WTC11 (cell line): ENCODE measurements at regions not wholly inside any gene's neighbourhood (a gene's known extent, or its start where the extent isn't known, plus 50 kb on each side); places are given as distances from the start of the nearest gene placed in this dataset.

Source experiments
- ATAC-seq: fragments of 200-7000 bp; cut with Tn5 transposase; 2 replicates; pipeline ENCODE4 v1.10.0; 2021; ENCODE audit warnings: mild to moderate bottlenecking, moderate library complexity
- CTCF ChIA-PET: fragments of 300-600 bp; sonication (Branson Sonifier 250); formaldehyde crosslinking; loops from one replicate; lab custom pipeline; 2021; ENCODE audit warnings: antibody characterized with exemption; lab: Charles Lee
- POLR2A ChIA-PET: fragments of 350-600 bp; sonication (Branson Sonifier 250); formaldehyde crosslinking; loops from one replicate; lab custom pipeline; 2021; ENCODE audit warnings: antibody characterized with exemption; lab: Charles Lee
- DNase-seq: peaks from one replicate; pipeline ENCODE4 v3.0.0; 2021; ENCODE audit warnings: low spot score
- H3K27ac Mint-ChIP-seq: 2 replicates; pipeline ENCODE4 v1.8.0; 2021; ENCODE audit warnings: mixed read lengths
- H3K27me3 Mint-ChIP-seq: 2 replicates; pipeline ENCODE4 v1.8.0; 2021; ENCODE audit warnings: low read depth, mild to moderate bottlenecking, moderate library complexity, mixed read lengths
- H3K36me3 Mint-ChIP-seq: 2 replicates; pipeline ENCODE4 v1.8.0; 2021; ENCODE audit warnings: mixed read lengths
- H3K4me1 Mint-ChIP-seq: 2 replicates; pipeline ENCODE4 v1.8.0; 2022; ENCODE audit warnings: mixed read lengths
- H3K4me3 Mint-ChIP-seq: 2 replicates; pipeline ENCODE4 v1.8.0; 2021; ENCODE audit warnings: mild to moderate bottlenecking, moderate library complexity, mixed read lengths
- H3K9me3 Mint-ChIP-seq: 2 replicates; pipeline ENCODE4 v1.8.0; 2021; ENCODE audit warnings: mixed read lengths
- CREB1 ChIP-seq: sonication (generic); formaldehyde crosslinking; IDR thresholded peaks from 2 replicates; pipeline ENCODE4 v1.8.0; 2023; ENCODE audit warnings: mild to moderate bottlenecking, missing genetic modification reagents
- FOXK1 ChIP-seq: sonication (generic); formaldehyde crosslinking; IDR thresholded peaks from 2 replicates; pipeline ENCODE4 v1.8.0; 2022; ENCODE audit warnings: mild to moderate bottlenecking, moderate library complexity, missing genetic modification reagents
- GABPB1 ChIP-seq: sonication (generic); formaldehyde crosslinking; IDR thresholded peaks from 2 replicates; pipeline ENCODE4 v1.8.1; 2023; ENCODE audit warnings: mild to moderate bottlenecking, missing genetic modification reagents
- IRF2 ChIP-seq: sonication (generic); formaldehyde crosslinking; IDR thresholded peaks from 2 replicates; pipeline ENCODE4 v1.8.0; 2022; ENCODE audit warnings: low read depth, missing genetic modification reagents, borderline replicate concordance
- MXD4 ChIP-seq: fragments of 250-450 bp; sonication (Bioruptor Pico); IDR thresholded peaks from 2 replicates; pipeline ENCODE4 v1.8.0; 2021; ENCODE audit warnings: mild to moderate bottlenecking, moderate library complexity, borderline replicate concordance
- NR2C2 ChIP-seq: sonication (generic); formaldehyde crosslinking; IDR thresholded peaks from 2 replicates; pipeline ENCODE4 v1.8.0; 2022; ENCODE audit warnings: mild to moderate bottlenecking, missing genetic modification reagents
- SMAD3 ChIP-seq: sonication (generic); formaldehyde crosslinking; IDR thresholded peaks from 2 replicates; pipeline ENCODE4 v1.8.0; 2022; ENCODE audit warnings: missing genetic modification reagents, mild to moderate bottlenecking, borderline replicate concordance
- SMAD4 ChIP-seq: sonication (generic); formaldehyde crosslinking; IDR thresholded peaks from 2 replicates; pipeline ENCODE4 v1.8.0; 2022; ENCODE audit warnings: mild to moderate bottlenecking, missing genetic modification reagents
- SOX15 ChIP-seq: fragments of 250-450 bp; sonication (Bioruptor Pico); IDR thresholded peaks from 2 replicates; pipeline ENCODE4 v1.9.0; 2021; ENCODE audit warnings: mild to moderate bottlenecking
- TP53 ChIP-seq: sonication (generic); formaldehyde crosslinking; IDR thresholded peaks from 2 replicates; pipeline ENCODE4 v1.8.1; 2023; ENCODE audit warnings: mild to moderate bottlenecking, missing genetic modification reagents
- ZNF219 ChIP-seq: sonication (generic); formaldehyde crosslinking; IDR thresholded peaks from 2 replicates; pipeline ENCODE4 v1.8.0; 2023; ENCODE audit warnings: missing genetic modification reagents, mild to moderate bottlenecking, borderline replicate concordance
- ZNF263 ChIP-seq: sonication (generic); formaldehyde crosslinking; IDR thresholded peaks from 2 replicates; pipeline ENCODE4 v1.8.1; 2022; ENCODE audit warnings: low read depth, mild to moderate bottlenecking, moderate library complexity, missing genetic modification reagents
- TF ChIP-seq, protein P1 (sequence below): sonication (generic); formaldehyde crosslinking; IDR thresholded peaks from 2 replicates; pipeline ENCODE4 v1.8.1; 2022; ENCODE audit warnings: low read depth, missing genetic modification reagents, borderline replicate concordance
- TF ChIP-seq, protein P2 (sequence below): sonication (generic); formaldehyde crosslinking; IDR thresholded peaks from 2 replicates; pipeline ENCODE4 v1.8.0; 2022; ENCODE audit warnings: mild to moderate bottlenecking, missing genetic modification reagents
- TF ChIP-seq, protein P3 (sequence below): sonication (generic); formaldehyde crosslinking; conservative IDR thresholded peaks from 2 replicates; pipeline ENCODE4 v1.8.1; 2022; ENCODE audit warnings: mild to moderate bottlenecking, missing genetic modification reagents
- TF ChIP-seq, protein P4 (sequence below): sonication (generic); formaldehyde crosslinking; IDR thresholded peaks from 2 replicates; pipeline ENCODE4 v1.8.1; 2022; ENCODE audit warnings: mild to moderate bottlenecking, moderate library complexity, missing genetic modification reagents
- TF ChIP-seq, protein P5 (sequence below): fragments of 250-450 bp; sonication (Bioruptor Pico); IDR thresholded peaks from 2 replicates; pipeline ENCODE4 v1.9.0; 2021; ENCODE audit warnings: mild to moderate bottlenecking, borderline replicate concordance
- TF ChIP-seq, protein P6 (sequence below): sonication (generic); formaldehyde crosslinking; IDR thresholded peaks from 2 replicates; pipeline ENCODE4 v1.8.1; 2022; ENCODE audit warnings: low read depth, mild to moderate bottlenecking, moderate library complexity, missing genetic modification reagents, borderline replicate concordance

DNA sequence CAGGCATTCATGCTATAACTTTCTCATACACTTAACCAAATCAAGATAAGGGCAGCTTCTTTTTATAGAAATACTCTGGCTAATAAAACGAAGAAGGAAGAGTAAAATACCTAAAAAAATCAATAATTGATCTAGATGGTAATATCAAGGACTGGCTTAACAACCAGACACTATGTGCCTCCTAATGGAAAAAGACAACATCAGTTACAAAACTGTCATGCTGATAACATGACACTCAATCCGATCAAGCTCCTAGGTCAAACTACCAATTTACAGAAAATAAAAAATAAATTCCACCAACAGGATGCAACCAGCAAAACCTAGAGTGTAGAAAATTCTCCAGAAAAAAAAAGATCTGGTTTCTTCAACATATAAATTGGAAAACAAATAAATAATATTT, 634.6 kb downstream of the IGSF11 start (continued):
- TF ChIP-seq SMAD4 (CRISPR knock-in tag): no peak
- no peak for TF ChIP-seq ZNF219 (CRISPR knock-in tag)

DNA sequence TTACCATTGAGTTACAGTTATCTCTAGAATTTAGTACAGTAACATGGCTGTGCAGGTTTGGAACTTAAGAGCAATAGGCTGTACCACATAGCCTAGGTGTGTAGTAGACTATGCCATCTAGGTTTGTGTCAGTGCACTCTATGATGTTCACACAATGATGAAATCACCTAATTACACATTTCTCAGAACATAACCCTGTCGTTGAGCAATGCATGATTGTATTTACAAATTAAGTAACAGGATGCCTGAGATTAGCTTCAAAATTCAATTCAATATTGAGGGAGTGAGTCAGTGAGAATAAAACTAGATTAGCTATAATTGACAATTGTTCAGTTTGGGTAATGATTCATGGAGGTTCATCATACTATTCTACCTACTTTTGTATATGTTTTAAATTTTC, 633.8 kb downstream of the IGSF11 start:
- POLR2A ChIA-PET: no interaction called here
- no peak overlapping the region for H3K27ac Mint-ChIP-seq
- no peak for TF ChIP-seq FOXK1 (CRISPR knock-in tag)
- TF ChIP-seq SOX15 (CRISPR knock-in tag): no peak
- TF ChIP-seq MXD4: no peak
- TF ChIP-seq SMAD3 (CRISPR knock-in tag): no peak
- TF ChIP-seq, protein P1, sequence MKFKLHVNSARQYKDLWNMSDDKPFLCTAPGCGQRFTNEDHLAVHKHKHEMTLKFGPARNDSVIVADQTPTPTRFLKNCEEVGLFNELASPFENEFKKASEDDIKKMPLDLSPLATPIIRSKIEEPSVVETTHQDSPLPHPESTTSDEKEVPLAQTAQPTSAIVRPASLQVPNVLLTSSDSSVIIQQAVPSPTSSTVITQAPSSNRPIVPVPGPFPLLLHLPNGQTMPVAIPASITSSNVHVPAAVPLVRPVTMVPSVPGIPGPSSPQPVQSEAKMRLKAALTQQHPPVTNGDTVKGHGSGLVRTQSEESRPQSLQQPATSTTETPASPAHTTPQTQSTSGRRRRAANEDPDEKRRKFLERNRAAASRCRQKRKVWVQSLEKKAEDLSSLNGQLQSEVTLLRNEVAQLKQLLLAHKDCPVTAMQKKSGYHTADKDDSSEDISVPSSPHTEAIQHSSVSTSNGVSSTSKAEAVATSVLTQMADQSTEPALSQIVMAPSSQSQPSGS (CRISPR knock-in tag): no peak
- TF ChIP-seq, protein P2, sequence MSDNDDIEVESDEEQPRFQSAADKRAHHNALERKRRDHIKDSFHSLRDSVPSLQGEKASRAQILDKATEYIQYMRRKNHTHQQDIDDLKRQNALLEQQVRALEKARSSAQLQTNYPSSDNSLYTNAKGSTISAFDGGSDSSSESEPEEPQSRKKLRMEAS: no peak
- no peak for TF ChIP-seq TP53 (CRISPR knock-in tag)
- TF ChIP-seq, protein P3, sequence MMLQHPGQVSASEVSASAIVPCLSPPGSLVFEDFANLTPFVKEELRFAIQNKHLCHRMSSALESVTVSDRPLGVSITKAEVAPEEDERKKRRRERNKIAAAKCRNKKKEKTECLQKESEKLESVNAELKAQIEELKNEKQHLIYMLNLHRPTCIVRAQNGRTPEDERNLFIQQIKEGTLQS (CRISPR knock-in tag): no peak
- no peak for TF ChIP-seq IRF2 (CRISPR knock-in tag)
- TF ChIP-seq, protein P4, sequence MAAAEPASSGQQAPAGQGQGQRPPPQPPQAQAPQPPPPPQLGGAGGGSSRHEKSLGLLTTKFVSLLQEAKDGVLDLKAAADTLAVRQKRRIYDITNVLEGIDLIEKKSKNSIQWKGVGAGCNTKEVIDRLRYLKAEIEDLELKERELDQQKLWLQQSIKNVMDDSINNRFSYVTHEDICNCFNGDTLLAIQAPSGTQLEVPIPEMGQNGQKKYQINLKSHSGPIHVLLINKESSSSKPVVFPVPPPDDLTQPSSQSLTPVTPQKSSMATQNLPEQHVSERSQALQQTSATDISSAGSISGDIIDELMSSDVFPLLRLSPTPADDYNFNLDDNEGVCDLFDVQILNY (CRISPR knock-in tag): no peak
- TF ChIP-seq, protein P5, sequence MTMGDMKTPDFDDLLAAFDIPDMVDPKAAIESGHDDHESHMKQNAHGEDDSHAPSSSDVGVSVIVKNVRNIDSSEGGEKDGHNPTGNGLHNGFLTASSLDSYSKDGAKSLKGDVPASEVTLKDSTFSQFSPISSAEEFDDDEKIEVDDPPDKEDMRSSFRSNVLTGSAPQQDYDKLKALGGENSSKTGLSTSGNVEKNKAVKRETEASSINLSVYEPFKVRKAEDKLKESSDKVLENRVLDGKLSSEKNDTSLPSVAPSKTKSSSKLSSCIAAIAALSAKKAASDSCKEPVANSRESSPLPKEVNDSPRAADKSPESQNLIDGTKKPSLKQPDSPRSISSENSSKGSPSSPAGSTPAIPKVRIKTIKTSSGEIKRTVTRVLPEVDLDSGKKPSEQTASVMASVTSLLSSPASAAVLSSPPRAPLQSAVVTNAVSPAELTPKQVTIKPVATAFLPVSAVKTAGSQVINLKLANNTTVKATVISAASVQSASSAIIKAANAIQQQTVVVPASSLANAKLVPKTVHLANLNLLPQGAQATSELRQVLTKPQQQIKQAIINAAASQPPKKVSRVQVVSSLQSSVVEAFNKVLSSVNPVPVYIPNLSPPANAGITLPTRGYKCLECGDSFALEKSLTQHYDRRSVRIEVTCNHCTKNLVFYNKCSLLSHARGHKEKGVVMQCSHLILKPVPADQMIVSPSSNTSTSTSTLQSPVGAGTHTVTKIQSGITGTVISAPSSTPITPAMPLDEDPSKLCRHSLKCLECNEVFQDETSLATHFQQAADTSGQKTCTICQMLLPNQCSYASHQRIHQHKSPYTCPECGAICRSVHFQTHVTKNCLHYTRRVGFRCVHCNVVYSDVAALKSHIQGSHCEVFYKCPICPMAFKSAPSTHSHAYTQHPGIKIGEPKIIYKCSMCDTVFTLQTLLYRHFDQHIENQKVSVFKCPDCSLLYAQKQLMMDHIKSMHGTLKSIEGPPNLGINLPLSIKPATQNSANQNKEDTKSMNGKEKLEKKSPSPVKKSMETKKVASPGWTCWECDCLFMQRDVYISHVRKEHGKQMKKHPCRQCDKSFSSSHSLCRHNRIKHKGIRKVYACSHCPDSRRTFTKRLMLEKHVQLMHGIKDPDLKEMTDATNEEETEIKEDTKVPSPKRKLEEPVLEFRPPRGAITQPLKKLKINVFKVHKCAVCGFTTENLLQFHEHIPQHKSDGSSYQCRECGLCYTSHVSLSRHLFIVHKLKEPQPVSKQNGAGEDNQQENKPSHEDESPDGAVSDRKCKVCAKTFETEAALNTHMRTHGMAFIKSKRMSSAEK: no peak
- TF ChIP-seq CREB1 (CRISPR knock-in tag): no peak
- TF ChIP-seq, protein P6, sequence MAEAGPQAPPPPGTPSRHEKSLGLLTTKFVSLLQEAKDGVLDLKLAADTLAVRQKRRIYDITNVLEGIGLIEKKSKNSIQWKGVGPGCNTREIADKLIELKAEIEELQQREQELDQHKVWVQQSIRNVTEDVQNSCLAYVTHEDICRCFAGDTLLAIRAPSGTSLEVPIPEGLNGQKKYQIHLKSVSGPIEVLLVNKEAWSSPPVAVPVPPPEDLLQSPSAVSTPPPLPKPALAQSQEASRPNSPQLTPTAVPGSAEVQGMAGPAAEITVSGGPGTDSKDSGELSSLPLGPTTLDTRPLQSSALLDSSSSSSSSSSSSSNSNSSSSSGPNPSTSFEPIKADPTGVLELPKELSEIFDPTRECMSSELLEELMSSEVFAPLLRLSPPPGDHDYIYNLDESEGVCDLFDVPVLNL: no peak
- no peak for TF ChIP-seq GABPB1 (CRISPR knock-in tag)
- TF ChIP-seq NR2C2 (CRISPR knock-in tag): no peak
- TF ChIP-seq ZNF263 (CRISPR knock-in tag): no peak
- CTCF ChIA-PET: no interaction called here
- ATAC-seq (no peak), DNase-seq (no peak)
- no peaks in the 10 kb centered on the region for H3K4me1 Mint-ChIP-seq
- H3K9me3 Mint-ChIP-seq: no peaks in the 10 kb centered on the region
- H3K36me3 Mint-ChIP-seq: no peaks in the 10 kb centered on the region
- no peaks in the 10 kb centered on the region for H3K27me3 Mint-ChIP-seq
- H3K4me3 Mint-ChIP-seq: no peak overlapping the region
